ENCODE measurements at regions not wholly inside any gene's neighbourhood (a gene's known extent, or its start where the extent isn't known, plus 50 kb on each side); places are given as distances from the start of the nearest gene placed in this dataset.

DNA sequence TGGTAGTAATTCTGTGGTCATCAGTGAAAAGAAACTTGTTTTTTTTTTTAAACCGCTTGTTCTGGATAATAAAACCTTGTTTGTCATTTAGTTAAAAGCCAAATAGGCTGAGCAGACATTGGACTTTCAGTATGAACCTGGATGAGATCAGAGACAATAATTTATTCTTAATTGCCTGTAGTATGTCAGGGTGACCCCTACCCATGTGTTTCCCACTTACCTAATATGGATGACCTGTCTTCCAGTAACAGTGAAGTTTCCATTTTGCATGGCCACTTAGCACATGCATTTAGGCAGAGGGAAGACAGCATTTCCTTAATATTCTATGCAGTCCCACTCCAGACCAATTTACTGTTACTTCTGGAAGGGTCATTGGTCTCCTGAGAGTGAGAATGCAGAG is 87.6 kb upstream of the CFAP20DC start:
- TF ChIP-seq CTCF (IDR thresholded peaks at IDR 0.05; ENCODE audit: extremely low read depth, missing control alignments), result no peak
- DNase-seq (ENCODE audit: low spot score), result no peak

DNA sequence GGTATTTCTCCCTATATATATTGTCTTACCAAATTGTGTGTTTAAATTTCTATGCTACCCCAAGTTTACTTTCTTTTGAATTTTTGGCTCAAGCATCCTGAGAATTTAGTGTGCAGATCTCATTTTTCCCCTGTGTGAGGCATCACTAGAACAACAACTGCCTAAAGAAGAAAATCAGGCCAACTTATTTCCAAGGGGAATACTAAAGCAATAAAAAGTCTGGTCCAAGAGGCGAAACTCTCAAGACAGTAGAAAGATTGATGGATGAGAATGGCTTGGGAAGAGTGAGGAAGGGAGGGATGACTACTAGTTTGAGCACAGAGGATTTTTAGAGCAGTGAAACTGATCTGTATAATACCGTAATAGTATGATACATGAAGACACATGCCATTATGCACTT is 86.3 kb upstream of the CFAP20DC start:
- no peak for TF ChIP-seq CTCF (IDR thresholded peaks at IDR 0.05; ENCODE audit: extremely low read depth, missing control alignments)
- no peak for DNase-seq (ENCODE audit: low spot score)

DNA sequence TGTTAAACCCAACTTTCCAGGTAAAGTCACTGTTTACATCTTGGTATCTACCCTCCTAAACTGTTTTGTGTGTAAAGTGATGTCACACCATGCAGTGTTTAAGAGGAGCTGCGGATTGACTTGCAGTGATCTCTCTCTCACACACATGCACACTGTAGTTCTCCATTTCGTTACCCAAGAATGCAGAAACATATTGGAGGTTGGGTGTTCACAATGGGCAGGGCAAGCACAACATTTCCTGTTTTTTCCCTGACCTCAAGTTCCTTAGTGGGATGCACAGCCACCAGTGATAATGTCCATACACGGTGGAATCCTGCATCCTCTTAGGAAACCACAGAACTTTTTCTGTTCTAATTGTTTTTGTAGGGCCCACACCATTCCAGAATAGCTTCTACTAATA is 85.3 kb upstream of the CFAP20DC start:
- no peak for DNase-seq (ENCODE audit: low spot score)
- no peak for TF ChIP-seq CTCF (IDR thresholded peaks at IDR 0.05; ENCODE audit: extremely low read depth, missing control alignments)

DNA sequence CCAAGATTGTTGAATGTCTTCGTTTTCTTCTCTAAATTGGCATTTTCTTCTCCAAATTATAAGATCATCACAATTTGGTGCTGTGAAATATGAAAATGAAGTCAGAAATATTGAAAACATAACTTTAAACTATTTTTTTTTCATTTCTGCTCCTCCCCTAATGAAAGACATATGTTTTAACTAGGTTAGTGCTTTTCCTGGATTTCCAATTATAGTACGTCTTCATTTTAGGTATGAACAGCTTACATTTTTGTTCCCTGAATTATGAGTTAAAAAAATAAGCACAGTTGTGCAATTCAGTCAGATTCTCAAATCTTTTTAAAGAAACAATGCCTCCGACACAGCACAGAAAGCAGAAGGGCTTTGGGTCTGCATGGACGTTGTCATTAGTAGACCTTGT is 83.5 kb upstream of the CFAP20DC start:
- no peak for DNase-seq (ENCODE audit: low spot score)
- no peak for TF ChIP-seq CTCF (IDR thresholded peaks at IDR 0.05; ENCODE audit: extremely low read depth, missing control alignments)

- TF ChIP-seq CTCF (IDR thresholded peaks at IDR 0.05; ENCODE audit: extremely low read depth, missing control alignments), result no peak
- no peak for DNase-seq (ENCODE audit: low spot score)
Observed at GRCh38 chr3:59131016-59131766, 81.4 kb upstream of the CFAP20DC start.

DNA sequence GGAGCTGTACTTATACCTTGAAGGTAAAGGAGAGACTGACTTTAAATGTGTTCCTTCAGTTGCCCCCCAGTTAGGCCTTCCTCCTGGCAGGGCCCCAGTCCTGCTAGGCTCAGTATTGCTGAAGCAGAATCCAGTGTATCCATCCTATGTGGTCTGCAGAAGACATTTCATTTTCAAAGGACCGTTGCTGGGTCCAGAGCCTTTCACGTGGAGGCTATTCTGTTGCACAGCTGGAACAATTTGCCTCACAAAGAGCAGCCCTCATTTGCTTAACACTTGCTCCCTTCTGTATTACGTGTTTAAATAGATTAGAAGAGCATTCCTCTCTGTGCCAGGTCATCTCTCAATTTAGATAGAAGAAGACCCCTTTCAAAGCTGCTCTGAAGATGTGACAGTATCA is 78.9 kb upstream of the CFAP20DC start:
- DNase-seq (ENCODE audit: low spot score), result no peak
- no peak for TF ChIP-seq CTCF (IDR thresholded peaks at IDR 0.05; ENCODE audit: extremely low read depth, missing control alignments)

GRCh38 chr3:59127071-59127470 is 77.2 kb upstream of the CFAP20DC start:
- no peak for DNase-seq (ENCODE audit: low spot score)
- TF ChIP-seq CTCF (IDR thresholded peaks at IDR 0.05; ENCODE audit: extremely low read depth, missing control alignments), result no peak

Data from GM20000 (cell line).